ENCODE measurements at regions not wholly inside any gene's neighbourhood (a gene's known extent, or its start where the extent isn't known, plus 50 kb on each side); places are given as distances from the start of the nearest gene placed in this dataset.

DNA sequence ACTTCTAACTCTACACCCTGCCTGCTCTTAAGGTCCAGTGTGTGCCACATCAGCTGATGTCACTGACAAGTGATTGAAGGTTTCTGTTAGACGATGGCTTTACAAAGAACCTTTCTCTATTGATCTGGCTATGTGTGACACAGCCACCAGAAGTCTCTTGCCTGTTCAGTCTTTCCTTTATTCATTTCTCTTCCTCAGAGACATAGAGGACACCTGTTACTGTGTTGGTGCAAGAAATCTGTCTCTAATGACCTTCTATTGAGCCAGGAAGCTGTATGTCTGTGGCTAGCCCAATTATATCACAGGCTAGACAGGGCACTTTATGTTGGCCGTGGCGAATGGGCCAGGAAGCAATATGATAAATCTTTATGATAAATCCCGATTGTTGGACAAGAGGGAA is 173.3 kb upstream of the GAP43 start:
- Histone ChIP-seq H3K4me1 (ENCODE audit: control insufficient read depth, insufficient read depth, low read length) (peaks cover 9% of the 10 kb centered on the region; the same call in 1 of the 2 replicates), H3K27ac (ENCODE audit: low read depth, low read length) (no peak overlapping the region), H3K27me3 (ENCODE audit: control insufficient read depth, insufficient read depth, low read length) (no peaks in the 10 kb centered on the region), H3K4me3 (ENCODE audit: low read depth, low read length) (no peak overlapping the region), H3K36me3 (ENCODE audit: control insufficient read depth, insufficient read depth, low read length) (no peaks in the 10 kb centered on the region), H3K9ac (ENCODE audit: low read length) (no peak overlapping the region), H3K9me3 (ENCODE audit: control insufficient read depth, insufficient read depth, low read depth, low read length) (no peaks in the 10 kb centered on the region)

DNA sequence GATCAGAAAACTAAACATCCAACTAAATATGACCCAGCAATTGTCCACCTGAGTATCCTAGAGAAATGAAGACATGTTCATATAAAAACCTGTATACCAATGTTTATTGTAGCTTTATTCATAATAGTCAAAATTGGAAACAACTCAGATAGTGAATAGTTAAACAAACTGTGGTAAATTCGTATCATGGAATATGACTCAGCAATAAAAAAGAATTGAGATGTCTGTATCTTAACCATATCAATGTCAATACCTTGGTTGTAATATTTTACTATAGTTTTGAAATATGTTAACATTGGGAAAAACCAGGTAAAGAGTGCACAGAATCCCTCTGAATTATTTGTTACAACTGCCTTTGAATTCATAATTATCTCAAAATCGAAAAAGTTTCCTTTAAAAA is 159.3 kb upstream of the GAP43 start:
- H3K9ac ChIP-seq (ENCODE audit: low read length) = no peak overlapping the region
- no peaks in the 10 kb centered on the region for H3K27me3 ChIP-seq (ENCODE audit: control insufficient read depth, insufficient read depth, low read length)
- no peaks in the 10 kb centered on the region for H3K36me3 ChIP-seq (ENCODE audit: control insufficient read depth, insufficient read depth, low read length)

DNA sequence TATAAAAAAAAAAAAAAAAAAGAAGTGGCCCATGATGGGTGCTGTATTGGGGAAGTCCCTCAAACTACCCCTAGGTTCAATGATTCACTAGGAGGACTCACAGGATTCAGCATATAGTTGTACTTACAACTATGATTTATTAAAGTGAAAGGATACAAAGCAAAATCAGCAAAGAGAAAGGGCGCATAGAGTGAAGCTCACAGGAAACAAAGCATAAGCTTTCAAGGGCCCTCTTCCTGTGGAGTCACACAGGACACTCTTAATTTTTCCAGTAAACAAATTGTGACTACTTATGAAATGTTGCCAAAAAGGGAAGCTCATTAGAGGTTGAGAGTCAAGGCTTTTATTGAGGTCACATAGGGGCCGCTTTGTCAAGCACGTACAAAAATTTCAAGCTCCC is 153.7 kb upstream of the GAP43 start:
- Histone ChIP-seq H3K36me3 (ENCODE audit: control insufficient read depth, insufficient read depth, low read length) (no peaks in the 10 kb centered on the region), H3K9me3 (ENCODE audit: control insufficient read depth, insufficient read depth, low read depth, low read length) (no peaks in the 10 kb centered on the region), H3K27me3 (ENCODE audit: control insufficient read depth, insufficient read depth, low read length) (no peaks in the 10 kb centered on the region), H3K9ac (ENCODE audit: low read length) (no peak overlapping the region), H3K27ac (ENCODE audit: low read depth, low read length) (no peak overlapping the region), H3K4me3 (ENCODE audit: low read depth, low read length) (no peak overlapping the region), H3K4me1 (ENCODE audit: control insufficient read depth, insufficient read depth, low read length) (no peaks in the 10 kb centered on the region)

More for the DNA sequence above, 159.3 kb upstream of the GAP43 start:
- Histone ChIP-seq H3K27ac (ENCODE audit: low read depth, low read length) (no peak overlapping the region), H3K9me3 (ENCODE audit: control insufficient read depth, insufficient read depth, low read depth, low read length) (peaks cover 2% of the 10 kb centered on the region; the same call in 1 of the 2 replicates), H3K4me1 (ENCODE audit: control insufficient read depth, insufficient read depth, low read length) (no peaks in the 10 kb centered on the region; the same call in 1 of the 2 replicates), H3K4me3 (ENCODE audit: low read depth, low read length) (no peak overlapping the region)

DNA sequence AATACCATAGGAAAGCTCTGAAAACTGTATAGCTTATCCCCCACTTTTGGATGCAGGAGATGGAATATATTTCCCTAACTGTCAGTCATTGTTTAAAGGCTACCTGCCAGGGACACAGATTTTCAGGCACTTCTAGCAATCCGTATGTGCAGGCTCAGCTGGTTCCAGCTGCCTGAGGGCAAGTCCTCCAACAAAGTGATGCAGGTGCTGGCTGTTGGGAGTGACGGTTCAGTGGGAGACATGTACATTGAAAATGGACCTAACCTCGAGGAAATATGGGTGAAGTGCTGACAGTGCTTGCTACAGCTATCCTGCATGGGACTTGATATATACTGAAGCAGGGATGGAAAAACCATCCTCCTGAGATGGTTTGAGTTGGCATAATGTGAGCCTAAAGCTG is 153.1 kb upstream of the GAP43 start:
- no peaks in the 10 kb centered on the region for H3K27me3 ChIP-seq (ENCODE audit: control insufficient read depth, insufficient read depth, low read length)
- H3K9me3 ChIP-seq (ENCODE audit: control insufficient read depth, insufficient read depth, low read depth, low read length) = no peaks in the 10 kb centered on the region
- H3K27ac ChIP-seq (ENCODE audit: low read depth, low read length) = no peak overlapping the region
- H3K4me3 ChIP-seq (ENCODE audit: low read depth, low read length) = no peak overlapping the region
- H3K9ac ChIP-seq (ENCODE audit: low read length) = no peak overlapping the region
- no peaks in the 10 kb centered on the region for H3K36me3 ChIP-seq (ENCODE audit: control insufficient read depth, insufficient read depth, low read length)
- H3K4me1 ChIP-seq (ENCODE audit: control insufficient read depth, insufficient read depth, low read length) = peaks cover 5% of the 10 kb centered on the region

DNA sequence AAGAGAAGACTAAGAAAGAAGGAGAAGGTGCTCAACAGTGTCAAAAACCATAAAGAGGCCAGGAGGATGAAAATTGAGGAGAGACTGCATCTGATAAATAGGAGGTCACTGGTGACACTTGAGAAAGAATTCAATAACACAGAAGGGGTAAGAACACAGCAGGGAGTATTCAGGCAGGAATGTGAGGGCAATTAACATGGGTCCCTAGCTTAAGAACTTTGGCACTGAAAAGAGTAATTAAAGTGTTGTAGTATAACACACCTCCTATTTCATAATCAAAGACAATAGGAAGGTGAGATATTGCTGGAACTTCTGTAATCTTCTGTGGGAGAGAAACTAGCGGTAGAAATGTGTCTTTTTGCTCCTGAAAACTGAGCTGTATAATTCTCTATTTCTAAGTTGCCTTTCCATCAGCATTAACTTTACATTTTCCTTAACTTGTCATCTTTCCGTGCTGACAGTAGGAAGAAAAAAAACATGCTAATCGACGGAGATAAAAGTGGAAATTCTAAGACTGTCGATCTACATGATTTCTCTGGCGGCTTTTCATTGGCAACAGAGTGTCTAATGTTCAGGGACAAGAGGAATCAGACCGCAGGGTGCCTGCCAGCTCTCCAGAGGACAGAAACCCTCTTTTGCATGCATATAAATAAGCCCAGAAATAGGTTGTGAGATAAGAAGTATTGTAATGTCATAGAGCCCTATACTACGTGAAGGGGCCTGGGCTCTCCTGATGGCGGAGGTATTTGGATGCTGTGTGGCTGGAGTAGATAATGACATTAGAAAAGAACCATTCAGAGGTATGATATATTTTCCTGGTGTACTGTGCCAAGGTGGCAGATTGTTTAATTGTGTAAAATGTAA is 147.9 kb upstream of the GAP43 start:
- H3K4me3 ChIP-seq (ENCODE audit: low read depth, low read length) = no peak overlapping the region
- H3K9ac ChIP-seq (ENCODE audit: low read length) = no peak overlapping the region
- no peaks in the 10 kb centered on the region for H3K36me3 ChIP-seq (ENCODE audit: control insufficient read depth, insufficient read depth, low read length)
- H3K9me3 ChIP-seq (ENCODE audit: control insufficient read depth, insufficient read depth, low read depth, low read length) = no peaks in the 10 kb centered on the region
- no peaks in the 10 kb centered on the region for H3K27me3 ChIP-seq (ENCODE audit: control insufficient read depth, insufficient read depth, low read length)
- H3K27ac ChIP-seq (ENCODE audit: low read depth, low read length) = no peak overlapping the region
- H3K4me1 ChIP-seq (ENCODE audit: control insufficient read depth, insufficient read depth, low read length) = peaks cover 11% of the 10 kb centered on the region

DNA sequence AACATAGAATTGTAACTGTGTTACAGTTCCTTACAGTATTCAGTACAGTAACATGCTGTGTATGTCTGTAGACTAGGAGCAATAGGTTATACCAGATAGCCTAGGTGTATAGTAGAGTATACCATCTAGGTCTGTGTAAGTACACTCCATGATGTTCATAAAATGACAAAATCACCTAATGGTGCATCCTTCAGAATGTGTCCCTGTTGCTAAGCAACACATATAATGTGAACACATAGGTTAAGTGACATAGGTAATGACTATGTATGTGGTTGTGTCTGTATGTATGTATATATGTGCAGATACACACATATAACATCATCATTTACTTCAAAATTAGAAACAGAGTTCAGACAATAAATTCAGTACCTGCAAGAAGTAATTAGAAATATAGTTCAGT is 146.8 kb upstream of the GAP43 start:
- Histone ChIP-seq H3K27ac (ENCODE audit: low read depth, low read length) (no peak overlapping the region), H3K4me3 (ENCODE audit: low read depth, low read length) (no peak overlapping the region), H3K36me3 (ENCODE audit: control insufficient read depth, insufficient read depth, low read length) (no peaks in the 10 kb centered on the region), H3K9me3 (ENCODE audit: control insufficient read depth, insufficient read depth, low read depth, low read length) (no peaks in the 10 kb centered on the region), H3K4me1 (ENCODE audit: control insufficient read depth, insufficient read depth, low read length) (peaks cover 11% of the 10 kb centered on the region), H3K9ac (ENCODE audit: low read length) (no peak overlapping the region), H3K27me3 (ENCODE audit: control insufficient read depth, insufficient read depth, low read length) (no peaks in the 10 kb centered on the region)

DNA sequence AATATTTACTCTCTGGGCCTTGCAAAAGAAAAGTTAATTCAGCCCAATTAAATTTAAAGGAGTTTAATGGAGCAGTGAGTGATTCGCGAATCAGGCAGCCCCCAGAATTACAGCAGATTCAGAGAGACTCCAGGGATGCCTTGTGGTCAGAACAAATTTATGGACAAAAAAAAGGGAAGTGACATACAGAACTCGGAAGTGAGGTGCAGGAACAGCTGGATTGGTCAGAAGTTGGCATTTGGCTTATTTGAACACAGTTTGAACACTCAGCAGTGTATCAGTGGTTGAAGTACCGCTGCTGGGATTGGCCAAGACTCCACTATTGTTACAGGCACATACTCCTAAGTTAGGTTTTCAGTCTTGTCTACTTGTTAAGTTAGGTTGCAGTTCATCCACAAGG is 145.0 kb upstream of the GAP43 start:
- Histone ChIP-seq H3K27me3 (ENCODE audit: control insufficient read depth, insufficient read depth, low read length) (no peaks in the 10 kb centered on the region), H3K9ac (ENCODE audit: low read length) (no peak overlapping the region), H3K4me1 (ENCODE audit: control insufficient read depth, insufficient read depth, low read length) (peaks cover 11% of the 10 kb centered on the region), H3K27ac (ENCODE audit: low read depth, low read length) (no peak overlapping the region), H3K4me3 (ENCODE audit: low read depth, low read length) (no peak overlapping the region), H3K36me3 (ENCODE audit: control insufficient read depth, insufficient read depth, low read length) (no peaks in the 10 kb centered on the region), H3K9me3 (ENCODE audit: control insufficient read depth, insufficient read depth, low read depth, low read length) (no peaks in the 10 kb centered on the region)

DNA sequence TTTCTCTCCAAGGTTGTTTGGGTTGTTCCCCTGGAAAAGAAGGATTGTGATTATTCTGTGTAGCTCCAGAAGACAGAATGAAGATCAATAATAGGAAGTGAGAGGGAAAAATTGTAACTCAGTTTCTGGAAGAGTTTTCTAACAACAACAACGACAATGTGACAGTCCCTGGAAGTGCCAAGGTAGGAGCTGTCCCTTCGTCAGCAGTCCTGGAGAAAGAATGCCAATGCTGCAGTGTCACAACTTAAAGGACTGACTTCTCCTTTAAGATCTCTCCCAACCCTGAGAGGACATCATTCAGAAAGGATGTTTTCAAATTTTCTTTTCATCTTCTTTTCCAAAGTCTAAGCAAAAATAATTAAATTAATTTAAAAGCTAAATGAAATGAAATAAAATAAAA is 136.4 kb upstream of the GAP43 start:
- Histone ChIP-seq H3K9me3 (ENCODE audit: control insufficient read depth, insufficient read depth, low read depth, low read length) (no peaks in the 10 kb centered on the region), H3K4me3 (ENCODE audit: low read depth, low read length) (no peak overlapping the region), H3K9ac (ENCODE audit: low read length) (no peak overlapping the region), H3K27ac (ENCODE audit: low read depth, low read length) (no peak overlapping the region), H3K4me1 (ENCODE audit: control insufficient read depth, insufficient read depth, low read length) (peaks cover 4% of the 10 kb centered on the region; the same call in 1 of the 2 replicates), H3K36me3 (ENCODE audit: control insufficient read depth, insufficient read depth, low read length) (no peaks in the 10 kb centered on the region), H3K27me3 (ENCODE audit: control insufficient read depth, insufficient read depth, low read length) (no peaks in the 10 kb centered on the region)

DNA sequence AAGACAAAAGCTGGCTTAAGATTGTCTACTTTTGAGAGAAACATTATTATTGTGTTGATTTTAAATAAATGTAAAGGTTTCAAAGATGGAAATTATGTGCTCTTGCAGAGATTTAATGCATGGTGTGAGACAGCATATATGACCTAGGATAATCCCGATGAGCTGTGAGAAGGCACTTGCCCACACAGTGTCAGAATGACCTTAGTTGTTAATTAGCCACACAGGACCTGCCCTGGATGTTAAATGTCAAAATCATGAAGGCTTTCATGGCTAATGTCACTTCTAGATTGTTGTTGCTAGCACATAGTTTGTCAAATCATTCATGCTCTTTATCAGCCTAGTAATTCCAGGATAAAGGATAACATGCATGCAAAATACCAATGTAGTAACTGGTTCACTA is 135.3 kb upstream of the GAP43 start:
- H3K36me3 ChIP-seq (ENCODE audit: control insufficient read depth, insufficient read depth, low read length) = no peaks in the 10 kb centered on the region
- no peak overlapping the region for H3K9ac ChIP-seq (ENCODE audit: low read length)
- H3K27me3 ChIP-seq (ENCODE audit: control insufficient read depth, insufficient read depth, low read length) = no peaks in the 10 kb centered on the region
- no peak overlapping the region for H3K27ac ChIP-seq (ENCODE audit: low read depth, low read length)
- H3K4me1 ChIP-seq (ENCODE audit: control insufficient read depth, insufficient read depth, low read length) = peaks cover 4% of the 10 kb centered on the region; the same call in 1 of the 2 replicates
- no peaks in the 10 kb centered on the region for H3K9me3 ChIP-seq (ENCODE audit: control insufficient read depth, insufficient read depth, low read depth, low read length)
- H3K4me3 ChIP-seq (ENCODE audit: low read depth, low read length) = no peak overlapping the region

DNA sequence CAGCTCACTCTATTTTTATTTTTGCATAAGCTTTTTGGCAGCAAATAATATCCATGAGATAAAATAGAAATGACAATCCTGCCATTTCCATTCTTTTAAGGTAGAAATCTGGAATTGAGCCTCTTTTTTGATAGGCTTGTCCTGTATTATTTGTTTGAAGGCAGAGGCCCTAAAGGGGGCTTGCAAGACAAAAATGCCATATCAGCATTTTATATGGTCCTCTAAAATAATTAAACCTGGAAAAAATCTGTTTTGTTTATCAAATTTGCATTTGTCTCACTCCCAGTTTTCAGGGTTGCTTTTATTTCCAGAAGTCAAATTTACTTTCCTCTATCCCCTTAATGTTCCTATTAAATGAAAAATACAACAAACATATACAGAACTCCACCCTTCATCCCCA is 134.9 kb upstream of the GAP43 start:
- no peak overlapping the region for H3K27ac ChIP-seq (ENCODE audit: low read depth, low read length)
- no peak overlapping the region for H3K9ac ChIP-seq (ENCODE audit: low read length)
- H3K9me3 ChIP-seq (ENCODE audit: control insufficient read depth, insufficient read depth, low read depth, low read length) = no peaks in the 10 kb centered on the region
- no peaks in the 10 kb centered on the region for H3K27me3 ChIP-seq (ENCODE audit: control insufficient read depth, insufficient read depth, low read length)
- no peak overlapping the region for H3K4me3 ChIP-seq (ENCODE audit: low read depth, low read length)
- H3K36me3 ChIP-seq (ENCODE audit: control insufficient read depth, insufficient read depth, low read length) = no peaks in the 10 kb centered on the region
- H3K4me1 ChIP-seq (ENCODE audit: control insufficient read depth, insufficient read depth, low read length) = peaks cover 4% of the 10 kb centered on the region; the same call in 1 of the 2 replicates

DNA sequence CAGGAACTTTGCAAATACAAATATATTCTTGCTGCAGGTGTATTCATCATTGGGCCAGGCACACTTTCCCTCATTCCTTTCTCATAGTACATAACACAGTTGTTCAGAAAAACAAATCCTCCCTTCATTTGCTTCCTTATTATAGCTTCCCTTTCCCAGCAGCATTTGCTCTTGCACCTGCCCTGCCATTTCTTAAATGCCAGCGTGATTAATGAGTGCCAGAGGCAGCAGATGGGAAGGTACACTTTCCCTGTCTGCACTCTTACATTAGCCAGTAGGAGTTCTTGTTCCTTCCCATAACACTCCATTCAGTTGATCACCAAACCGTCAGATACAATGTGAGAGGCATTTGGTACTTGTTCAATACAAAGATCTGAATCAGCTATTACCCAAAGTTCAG is 128.5 kb upstream of the GAP43 start:
- Histone ChIP-seq H3K4me1 (ENCODE audit: control insufficient read depth, insufficient read depth, low read length) (peaks cover 13% of the 10 kb centered on the region; the same call in 1 of the 2 replicates), H3K9ac (ENCODE audit: low read length) (no peak overlapping the region), H3K27ac (ENCODE audit: low read depth, low read length) (no peak overlapping the region), H3K27me3 (ENCODE audit: control insufficient read depth, insufficient read depth, low read length) (no peaks in the 10 kb centered on the region), H3K9me3 (ENCODE audit: control insufficient read depth, insufficient read depth, low read depth, low read length) (no peaks in the 10 kb centered on the region), H3K36me3 (ENCODE audit: control insufficient read depth, insufficient read depth, low read length) (no peaks in the 10 kb centered on the region), H3K4me3 (ENCODE audit: low read depth, low read length) (no peak overlapping the region)
